ENCODE measurements at regions not wholly inside any gene's neighbourhood (a gene's known extent, or its start where the extent isn't known, plus 50 kb on each side); places are given as distances from the start of the nearest gene placed in this dataset.

- DNase-seq = no peak
Measured at GRCh38 chr2:11018651-11019185, 107.0 kb downstream of the KCNF1 start.

- DNase-seq = no peak
Measured at GRCh38 chr2:11019614-11020013, 107.9 kb downstream of the KCNF1 start.

- DNase-seq = no peak
Measured at GRCh38 chr2:11022064-11022463, 110.3 kb downstream of the KCNF1 start.

GRCh38 chr2:11022591-11023273 lies 111.0 kb downstream of the KCNF1 start:
- DNase-seq = no peak

GRCh38 chr2:11023326-11024258 lies 111.9 kb downstream of the KCNF1 start:
- DNase-seq = no peak

GRCh38 chr2:11024259-11024645 lies 112.5 kb downstream of the KCNF1 start:
- DNase-seq = no peak

- no peak for DNase-seq
Measured at GRCh38 chr2:11024687-11025086, 113.0 kb downstream of the KCNF1 start.

GRCh38 chr2:11026286-11026921 lies 114.7 kb downstream of the KCNF1 start:
- DNase-seq = no peak

GRCh38 chr2:11027195-11027594 lies 115.5 kb downstream of the KCNF1 start:
- no peak for DNase-seq

GRCh38 chr2:11028407-11028916 lies 116.7 kb downstream of the KCNF1 start:
- no peak for DNase-seq

GRCh38 chr2:11029136-11029535 lies 117.4 kb downstream of the KCNF1 start:
- DNase-seq = no peak

- DNase-seq = no peak
Measured at GRCh38 chr2:11030036-11030435, 118.3 kb downstream of the KCNF1 start.

- no peak for DNase-seq
Measured at GRCh38 chr2:11030909-11031308, 119.2 kb downstream of the KCNF1 start.

- no peak for DNase-seq
Measured at GRCh38 chr2:11031876-11032275, 120.1 kb downstream of the KCNF1 start.

- no peak for DNase-seq
Measured at GRCh38 chr2:11032396-11032795, 120.7 kb downstream of the KCNF1 start.

GRCh38 chr2:11033114-11033513 lies 121.4 kb downstream of the KCNF1 start:
- no peak for DNase-seq

- no peak for DNase-seq
Measured at GRCh38 chr2:11038641-11039040, 116.6 kb upstream of the SLC66A3 start.

GRCh38 chr2:11040992-11041391 lies 114.3 kb upstream of the SLC66A3 start:
- no peak for DNase-seq

- DNase-seq = no peak
Measured at GRCh38 chr2:11042841-11043240, 112.4 kb upstream of the SLC66A3 start.

GRCh38 chr2:11043245-11043644 lies 112.0 kb upstream of the SLC66A3 start:
- no peak for DNase-seq

GRCh38 chr2:11044201-11044600 lies 111.1 kb upstream of the SLC66A3 start:
- no peak for DNase-seq

- no peak for DNase-seq
Measured at GRCh38 chr2:11045294-11045693, 110.0 kb upstream of the SLC66A3 start.

GRCh38 chr2:11048335-11049008 lies 106.8 kb upstream of the SLC66A3 start:
- no peak for DNase-seq
